Transverse colon (tissue), 4 donors: ENCODE measurements at regions not wholly inside any gene's neighbourhood (a gene's known extent, or its start where the extent isn't known, plus 50 kb on each side); places are given as distances from the start of the nearest gene placed in this dataset.

ENCODE experiments used
- DNase-seq: peaks from one replicate; pipeline ENCODE4 v3.0.0-alpha.2; 2019
- H3K27ac ChIP-seq, 4 donors: fragments of 200-600 bp; sonication (generic); 2 replicates each; pipeline ENCODE4 v1.5.1; 2016 to 2018; ENCODE audit warnings: inconsistent platforms in 4 of 4
- H3K27me3 ChIP-seq: fragments of 200-600 bp; sonication (generic); 2 replicates; pipeline ENCODE4 v1.5.1; 2017; ENCODE audit warnings: inconsistent platforms
- H3K36me3 ChIP-seq, 4 donors: fragments of 200-600 bp; sonication (generic); 2 replicates each; pipeline ENCODE4 v1.5.1; 2017 to 2019; ENCODE audit warnings: inconsistent platforms in 4 of 4
- H3K4me1 ChIP-seq, 4 donors: fragments of 200-600 bp; sonication (generic); 2 replicates each; pipeline ENCODE4 v1.5.1; 2017 to 2020; ENCODE audit warnings: inconsistent platforms in 4 of 4
- H3K4me3 ChIP-seq, 4 donors: fragments of 200-600 bp; sonication (generic); 1 replicate in 1 of 4; 2 replicates in 3 of 4; pipeline versions ENCODE4 v1.5.1 to v1.6.1; 2017 to 2019; ENCODE audit warnings: inconsistent platforms in 4 of 4
- H3K9me3 ChIP-seq, 2 donors: fragments of 200-600 bp; sonication (generic); 2 replicates each; pipeline ENCODE4 v1.5.1; 2017 to 2019; ENCODE audit warnings: inconsistent platforms in 2 of 2
- EP300 ChIP-seq: sonication (generic); formaldehyde crosslinking; IDR thresholded peaks from one replicate; pipeline ENCODE4 v1.6.1; 2017; ENCODE audit warnings: antibody characterized with exemption, low read depth
- POLR2A ChIP-seq: fragments of 450-650 bp; IDR thresholded peaks from one replicate; pipeline ENCODE4 v1.6.1; 2016; ENCODE audit warnings: antibody characterized with exemption, mild to moderate bottlenecking, moderate library complexity
- POLR2AphosphoS5 ChIP-seq, 3 donors: sonication (generic); formaldehyde crosslinking; IDR thresholded peaks; one replicate each; pipeline ENCODE4 v1.6.1; 2016; ENCODE audit warnings: antibody characterized with exemption in 3 of 3
- WGBS, 2 donors: methylation state at CpG; one replicate each; pipeline ENCODE4 v1.1.5; 2018; ENCODE audit warnings: low coverage in 1 of 2; 5-methylcytosine and 5-hydroxymethylcytosine counted together
- in situ Hi-C, 4 donors: fragments of 200-750 bp; cut with MboI; loops; one replicate each; pipeline versions ENCODE4 v1.15.0 to v1.15.1; 2017; ENCODE audit warnings: low sequenced_read_pairs in 3 of 4, low pct_ligation_motif_present in 1 of 4, low pct_unique_long_range_greater_than_20kb in 1 of 4
- intact Hi-C: fragments of 100-400 bp; cut with DNase I; formaldehyde crosslinking; loops from one replicate; pipeline ENCODE4 v1.15.1; 2023; ENCODE audit warnings: low total_unique reads
- TF ChIP-seq, protein P1 (sequence below), 5 experiments: fragments of 200-600 bp in 3 of 5; fragments of 450-650 bp in 2 of 5; sonication (generic) in 3 of 5; IDR thresholded peaks; 1 replicate in 2 of 5; 2 replicates in 3 of 5; pipeline ENCODE4 v1.5.1; 2016 to 2017; ENCODE audit warnings: antibody characterized with exemption in 5 of 5, inconsistent platforms in 3 of 5, mild to moderate bottlenecking in 2 of 5, moderate library complexity in 1 of 5

DNA sequence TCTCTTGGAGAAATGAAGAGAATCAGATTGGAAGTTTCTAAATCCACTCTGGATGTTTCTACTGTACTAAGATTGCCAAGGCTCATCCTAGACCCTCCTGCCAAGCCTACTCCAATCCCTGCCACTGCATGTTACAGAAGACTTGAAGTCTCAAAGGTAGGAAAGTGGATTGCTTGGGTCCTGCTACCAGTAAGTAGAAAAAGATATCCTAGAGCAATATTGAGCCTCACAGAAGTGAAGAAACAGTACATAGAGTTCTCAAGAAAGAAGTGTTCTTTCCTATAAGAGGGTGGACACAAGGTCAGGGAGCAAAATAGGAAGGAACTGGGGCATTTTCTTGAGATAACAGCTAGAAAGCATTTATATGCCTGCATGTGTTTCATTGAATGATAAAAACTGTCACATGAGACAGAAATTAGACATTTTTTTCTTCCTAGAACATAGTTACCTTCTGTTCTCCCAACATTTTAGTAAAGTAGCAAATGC lies 232.9 kb downstream of the RBM43 start:
- Histone ChIP-seq H3K27me3 (no peaks in the 10 kb centered on the region), H3K9me3 (no peaks in the 10 kb centered on the region), H3K4me1 (peaks cover 0 to 3% (median 0%) of the 10 kb centered on the region in 4 donors), H3K36me3 (no peaks in the 10 kb centered on the region), H3K27ac (no peak overlapping the region), H3K4me3 (no peak overlapping the region)
- no peak for DNase-seq
- TF ChIP-seq EP300 (no peak), POLR2A (no peak), POLR2AphosphoS5 (IDR thresholded peaks at IDR 0.05) (no peak)
- TF ChIP-seq, protein P1, sequence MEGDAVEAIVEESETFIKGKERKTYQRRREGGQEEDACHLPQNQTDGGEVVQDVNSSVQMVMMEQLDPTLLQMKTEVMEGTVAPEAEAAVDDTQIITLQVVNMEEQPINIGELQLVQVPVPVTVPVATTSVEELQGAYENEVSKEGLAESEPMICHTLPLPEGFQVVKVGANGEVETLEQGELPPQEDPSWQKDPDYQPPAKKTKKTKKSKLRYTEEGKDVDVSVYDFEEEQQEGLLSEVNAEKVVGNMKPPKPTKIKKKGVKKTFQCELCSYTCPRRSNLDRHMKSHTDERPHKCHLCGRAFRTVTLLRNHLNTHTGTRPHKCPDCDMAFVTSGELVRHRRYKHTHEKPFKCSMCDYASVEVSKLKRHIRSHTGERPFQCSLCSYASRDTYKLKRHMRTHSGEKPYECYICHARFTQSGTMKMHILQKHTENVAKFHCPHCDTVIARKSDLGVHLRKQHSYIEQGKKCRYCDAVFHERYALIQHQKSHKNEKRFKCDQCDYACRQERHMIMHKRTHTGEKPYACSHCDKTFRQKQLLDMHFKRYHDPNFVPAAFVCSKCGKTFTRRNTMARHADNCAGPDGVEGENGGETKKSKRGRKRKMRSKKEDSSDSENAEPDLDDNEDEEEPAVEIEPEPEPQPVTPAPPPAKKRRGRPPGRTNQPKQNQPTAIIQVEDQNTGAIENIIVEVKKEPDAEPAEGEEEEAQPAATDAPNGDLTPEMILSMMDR (IDR thresholded peaks at IDR 0.05), result no peak
- in situ Hi-C loops, result no loop called here
- intact Hi-C loops, result no loop called here

GRCh38 chr2:151027151-151027550 lies 234.5 kb downstream of the RBM43 start:
- no peak overlapping the region for H3K4me3 ChIP-seq
- no peaks in the 10 kb centered on the region for H3K27me3 ChIP-seq
- no peak for DNase-seq
- no peaks in the 10 kb centered on the region for H3K36me3 ChIP-seq
- no peak overlapping the region for H3K27ac ChIP-seq
- 61 to 69% methylated on average over 5 to 6 of the region's 6 CpGs for WGBS, 2 donors
- intact Hi-C loops (no loop called here), in situ Hi-C loops (no loop called here)
- TF ChIP-seq POLR2AphosphoS5 (IDR thresholded peaks at IDR 0.05), result no peak
- TF ChIP-seq EP300, result no peak
- TF ChIP-seq, protein P1 (IDR thresholded peaks at IDR 0.05), result no peak
- no peak for TF ChIP-seq POLR2A
- H3K9me3 ChIP-seq, result no peaks in the 10 kb centered on the region
- no peaks in the 10 kb centered on the region for H3K4me1 ChIP-seq

- WGBS, 2 donors, result 96% methylated on average over 1 of the region's 1 CpG; no CpG with 5 or more reads in 1 of the 2 donors
- no peaks in the 10 kb centered on the region for H3K4me1 ChIP-seq
- no peak overlapping the region for H3K4me3 ChIP-seq
- no peak for TF ChIP-seq EP300
- intact Hi-C loops (no loop called here), in situ Hi-C loops (no loop called here)
- no peak overlapping the region for H3K27ac ChIP-seq
- H3K9me3 ChIP-seq, result no peaks in the 10 kb centered on the region
- H3K36me3 ChIP-seq, result no peaks in the 10 kb centered on the region
- DNase-seq, result no peak
- no peaks in the 10 kb centered on the region for H3K27me3 ChIP-seq
Measured at GRCh38 chr2:151025816-151026215, 235.8 kb downstream of the RBM43 start.

- Histone ChIP-seq H3K27me3 (no peaks in the 10 kb centered on the region), H3K4me1 (no peaks in the 10 kb centered on the region), H3K4me3 (no peak overlapping the region), H3K9me3 (no peaks in the 10 kb centered on the region), H3K27ac (no peak overlapping the region), H3K36me3 (no peaks in the 10 kb centered on the region)
- TF ChIP-seq POLR2AphosphoS5 (IDR thresholded peaks at IDR 0.05), result no peak
- no peak for TF ChIP-seq EP300
- TF ChIP-seq, protein P1 (IDR thresholded peaks at IDR 0.05), result no peak
- no peak for TF ChIP-seq POLR2A
- intact Hi-C loops, result no loop called here
- DNase-seq, result no peak
- WGBS, 2 donors, result 49 to 63% methylated on average over 3 to 4 of the region's 4 CpGs
- in situ Hi-C loops, result no loop called here
Measured at GRCh38 chr2:151024696-151025251, 236.9 kb downstream of the RBM43 start.

DNA sequence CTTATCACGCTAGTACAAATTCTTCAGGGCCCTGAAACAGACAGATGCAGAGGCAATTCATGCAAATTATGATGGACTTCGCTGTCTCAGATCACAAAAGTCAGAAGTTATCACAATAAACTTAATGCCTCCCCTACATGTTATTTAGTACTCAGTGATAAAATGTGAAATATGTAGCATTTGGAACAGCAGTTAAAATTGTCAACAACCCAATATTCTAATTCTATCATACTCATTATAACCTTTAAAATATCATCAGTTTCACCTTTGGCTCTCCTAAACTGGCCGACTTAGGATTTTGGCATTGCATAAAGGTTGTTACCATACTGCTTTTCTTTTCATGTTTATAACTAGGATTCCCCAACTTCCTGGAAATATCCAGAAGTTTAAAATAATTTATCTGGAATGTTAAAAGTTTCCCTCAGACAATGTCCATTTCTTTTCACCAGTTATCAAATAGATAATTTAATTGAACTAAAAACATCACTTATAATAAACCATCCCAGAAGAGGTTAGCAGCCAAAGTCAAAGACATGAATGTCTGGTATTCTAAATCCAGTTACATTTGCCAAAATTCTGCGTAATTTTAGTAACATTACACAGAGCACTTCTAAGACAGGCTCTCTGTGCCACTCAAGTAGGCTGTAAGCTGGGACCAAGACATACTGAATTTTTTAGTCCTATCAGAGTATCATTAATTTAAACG lies 239.8 kb downstream of the RBM43 start:
- 56 to 64% methylated on average over 4 to 5 of the region's 5 CpGs for WGBS, 2 donors
- Histone ChIP-seq H3K4me1 (no peaks in the 10 kb centered on the region), H3K36me3 (no peaks in the 10 kb centered on the region), H3K4me3 (no peak overlapping the region), H3K27me3 (no peaks in the 10 kb centered on the region), H3K27ac (no peak overlapping the region), H3K9me3 (no peaks in the 10 kb centered on the region)
- intact Hi-C loops, result no loop called here
- no peak for DNase-seq
- no peak for TF ChIP-seq EP300
- TF ChIP-seq, protein P1 (IDR thresholded peaks at IDR 0.05), result no peak
- TF ChIP-seq POLR2A, result no peak
- TF ChIP-seq POLR2AphosphoS5 (IDR thresholded peaks at IDR 0.05), result no peak
- in situ Hi-C loops, result no loop called here
